Limb (tissue), 2 donors: ENCODE measurements at regions not wholly inside any gene's neighbourhood (a gene's known extent, or its start where the extent isn't known, plus 50 kb on each side); places are given as distances from the start of the nearest gene placed in this dataset.
"Not testable (repeated sequence)": the region's sequence is repeated elsewhere in the genome, so short reads cannot be mapped to it uniquely, and the experiment has no call there.

Experiments used
- DNase-seq, 2 donors: peaks; one replicate each; pipeline ENCODE4 v3.0.0-alpha.2; 2016; ENCODE audit errors: extremely low spot score in 2 of 2

DNA sequence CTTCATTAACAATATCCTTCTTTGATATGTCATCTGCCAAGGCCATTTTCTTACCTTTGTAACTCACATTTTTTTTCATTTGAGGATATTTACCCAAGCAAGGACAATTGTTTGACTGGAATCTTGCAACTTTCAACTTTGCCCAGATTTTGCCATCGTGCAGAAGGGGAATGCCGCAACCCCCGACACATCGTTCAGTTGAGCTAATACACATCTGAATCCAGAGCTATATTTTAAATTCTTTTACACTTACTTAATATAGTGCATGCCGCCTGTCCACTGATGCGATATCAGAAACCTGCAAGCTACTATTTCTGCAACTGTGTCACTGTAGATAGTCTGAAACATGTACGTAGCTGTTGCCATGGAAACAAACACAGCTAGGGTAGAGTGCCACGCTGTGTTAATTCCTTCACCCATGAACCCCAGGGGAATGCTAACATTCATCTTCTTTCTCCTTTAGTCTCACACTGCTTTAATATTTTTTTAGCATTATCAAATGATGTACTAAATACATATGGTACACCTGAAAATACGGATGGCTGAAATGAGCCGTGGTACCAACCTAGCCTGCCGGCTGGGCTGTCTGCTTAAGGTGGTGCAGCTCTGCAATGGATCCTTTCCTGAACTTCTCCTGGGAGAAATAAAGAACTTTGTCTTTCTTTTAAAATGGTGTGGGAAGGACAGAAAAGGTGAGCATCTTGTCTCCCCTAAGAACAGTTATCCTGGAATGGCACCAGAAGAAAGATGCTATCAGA lies 77.0 kb upstream of the FOXN3 start:
- no peak for DNase-seq

DNA sequence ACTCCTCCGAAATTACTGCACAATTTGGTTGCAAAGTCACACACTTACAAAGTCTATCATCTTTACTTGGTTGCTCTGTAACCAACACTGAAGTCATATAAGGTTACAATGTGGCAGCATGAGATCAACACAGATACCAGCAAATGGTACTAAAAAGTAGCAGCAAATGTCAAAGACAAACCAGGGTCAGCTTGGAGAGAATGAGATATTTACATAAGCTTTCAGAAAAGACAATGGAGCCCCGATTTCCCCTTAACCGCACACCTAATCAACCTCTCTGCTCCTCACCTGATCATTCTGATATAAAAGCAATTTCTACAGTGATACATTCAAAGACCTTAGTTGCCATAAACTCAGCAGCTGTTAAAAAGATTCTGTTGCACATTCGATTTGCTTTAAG lies 76.4 kb upstream of the FOXN3 start:
- DNase-seq = no peak

DNA sequence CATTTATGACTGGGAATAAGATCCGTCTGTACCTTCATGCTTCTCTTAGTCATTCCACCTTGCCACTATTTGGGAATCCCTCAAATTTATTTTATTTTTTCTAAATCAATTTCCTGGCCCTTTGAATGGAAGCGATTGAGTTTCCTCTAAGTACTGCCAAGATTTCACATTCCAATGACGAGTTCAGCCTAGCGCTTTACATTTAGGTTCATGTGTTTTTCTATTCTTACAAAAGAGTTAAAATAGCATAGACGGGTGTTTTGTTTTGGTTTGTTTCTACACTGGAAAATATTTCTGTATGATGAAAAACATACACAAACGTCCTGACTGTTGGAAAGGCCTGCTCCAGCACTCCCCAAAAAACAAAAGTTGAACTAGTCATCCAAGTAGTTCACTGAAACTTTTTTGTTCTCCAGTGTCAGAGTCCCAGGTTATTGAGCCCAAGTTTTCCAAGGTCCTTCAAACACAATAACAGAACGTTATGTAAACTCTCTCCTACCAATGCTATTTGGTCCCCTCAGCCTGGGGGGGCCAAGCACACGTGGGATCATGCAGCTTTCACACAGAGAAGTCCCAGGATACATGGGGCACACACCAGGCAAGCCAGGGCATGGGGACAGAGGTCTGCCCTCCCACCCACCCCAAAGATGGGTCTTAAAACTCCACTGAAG lies 74.8 kb upstream of the FOXN3 start:
- DNase-seq = peak in 1 of 2 donors; percentile 84

DNA sequence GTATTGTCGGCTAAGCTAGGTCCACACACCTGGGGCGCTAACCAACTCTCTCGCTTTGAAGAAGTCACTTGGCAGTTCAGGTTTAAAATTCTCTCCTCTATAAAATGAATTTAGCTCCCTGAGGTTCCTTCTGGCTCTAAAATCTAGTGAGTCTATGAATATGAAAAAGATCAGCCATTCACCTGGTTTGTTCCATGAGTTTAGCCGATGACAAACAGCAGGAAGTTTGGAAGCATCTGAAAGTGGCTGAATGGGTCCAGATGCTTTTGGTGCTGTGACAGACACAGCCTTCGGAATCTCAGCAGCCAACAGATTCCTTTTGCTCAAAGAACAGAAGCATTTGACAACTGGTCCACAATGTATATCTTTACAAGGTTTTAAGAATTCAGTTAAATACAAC lies 73.4 kb upstream of the FOXN3 start:
- DNase-seq = no peak

DNA sequence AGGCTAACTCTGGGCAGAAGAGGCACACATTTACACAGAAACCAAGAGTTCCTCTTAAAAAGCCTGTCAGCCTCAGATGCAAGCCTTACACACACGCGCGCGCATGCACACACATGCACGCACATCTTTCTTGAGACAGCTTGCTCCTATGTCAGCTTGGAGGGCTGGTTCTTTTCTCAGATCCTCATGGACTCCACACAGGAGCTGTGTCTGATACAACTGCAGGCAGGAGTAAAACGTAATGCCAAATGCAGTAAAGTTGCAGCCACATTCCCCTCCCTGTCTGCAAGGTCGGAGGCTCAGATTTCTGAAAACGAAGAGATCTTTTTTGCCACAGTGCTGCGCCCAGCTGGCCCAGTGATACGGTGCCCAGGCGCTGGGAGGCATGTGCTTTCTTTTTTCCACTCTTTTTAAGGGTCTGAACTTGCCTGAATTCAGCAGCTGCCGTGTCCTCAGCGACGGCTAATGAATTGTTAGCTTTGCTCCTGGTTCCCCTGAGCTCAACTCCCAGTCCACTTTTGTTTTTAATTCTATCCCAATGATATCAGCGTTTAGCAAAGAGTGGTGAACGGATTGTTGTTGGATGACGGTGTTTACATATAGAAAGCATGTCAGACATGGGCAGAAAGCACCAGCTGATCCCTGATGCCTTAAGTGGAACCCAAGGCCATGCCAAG lies 72.9 kb upstream of the FOXN3 start:
- peak; percentile 55 to 57 for DNase-seq

DNA sequence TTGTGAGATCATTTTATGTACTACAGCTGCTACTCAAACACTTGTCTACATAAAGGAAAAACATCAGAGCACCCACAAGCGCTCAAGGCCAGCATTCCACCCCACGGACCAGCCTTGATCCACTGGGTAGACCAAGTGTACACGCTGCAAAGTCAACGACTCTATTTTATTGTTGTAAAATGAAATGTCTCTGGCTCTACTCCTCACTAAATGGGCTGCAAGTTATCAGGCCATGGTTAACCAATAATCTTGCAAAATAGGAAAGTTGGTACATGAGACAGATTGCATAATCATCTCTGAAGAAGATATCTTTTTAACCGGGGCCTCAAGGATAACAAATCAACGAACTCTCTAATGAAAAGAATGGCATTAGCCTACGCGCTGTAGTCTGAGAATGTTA lies 69.9 kb upstream of the FOXN3 start:
- DNase-seq = no peak

DNA sequence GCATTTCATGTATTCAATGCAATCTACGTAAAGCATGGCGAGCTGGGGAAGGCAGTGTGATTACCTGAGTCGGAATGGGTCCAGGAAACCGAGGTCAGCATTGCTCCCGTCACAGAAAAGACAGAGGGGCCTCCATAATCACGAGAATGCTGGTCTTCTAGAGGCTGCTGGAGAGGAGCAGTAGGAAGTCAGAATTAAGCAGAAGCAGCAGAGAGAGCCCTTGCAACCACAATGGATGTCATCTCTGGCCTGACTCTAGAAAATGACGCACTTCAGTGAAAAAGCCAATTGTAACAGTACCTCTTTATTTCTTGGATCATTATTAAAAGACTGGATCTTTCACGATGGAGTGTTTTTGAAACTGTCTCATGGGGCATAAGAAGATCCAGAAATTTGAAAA lies 69.5 kb upstream of the FOXN3 start:
- DNase-seq = no peak

DNA sequence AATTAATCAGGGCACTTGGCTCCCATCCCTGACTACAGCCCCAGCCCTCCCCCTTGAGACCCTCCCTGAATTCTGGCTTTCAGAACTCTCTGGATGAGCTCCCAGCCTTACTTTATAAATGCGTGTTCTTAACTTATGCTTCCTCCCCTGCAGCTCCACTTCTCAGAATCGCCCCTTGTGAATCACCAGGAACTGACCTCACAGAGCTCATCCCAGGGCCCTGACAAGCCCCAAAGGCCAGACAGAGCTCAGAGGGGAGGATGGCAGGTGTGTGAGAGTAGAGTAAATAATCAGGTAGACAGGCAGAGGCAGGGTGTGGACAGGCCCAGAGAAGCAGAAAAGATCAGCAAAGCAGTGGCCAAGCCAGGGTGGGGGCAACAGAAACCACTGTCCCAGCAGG lies 68.2 kb upstream of the FOXN3 start:
- DNase-seq = no peak

DNA sequence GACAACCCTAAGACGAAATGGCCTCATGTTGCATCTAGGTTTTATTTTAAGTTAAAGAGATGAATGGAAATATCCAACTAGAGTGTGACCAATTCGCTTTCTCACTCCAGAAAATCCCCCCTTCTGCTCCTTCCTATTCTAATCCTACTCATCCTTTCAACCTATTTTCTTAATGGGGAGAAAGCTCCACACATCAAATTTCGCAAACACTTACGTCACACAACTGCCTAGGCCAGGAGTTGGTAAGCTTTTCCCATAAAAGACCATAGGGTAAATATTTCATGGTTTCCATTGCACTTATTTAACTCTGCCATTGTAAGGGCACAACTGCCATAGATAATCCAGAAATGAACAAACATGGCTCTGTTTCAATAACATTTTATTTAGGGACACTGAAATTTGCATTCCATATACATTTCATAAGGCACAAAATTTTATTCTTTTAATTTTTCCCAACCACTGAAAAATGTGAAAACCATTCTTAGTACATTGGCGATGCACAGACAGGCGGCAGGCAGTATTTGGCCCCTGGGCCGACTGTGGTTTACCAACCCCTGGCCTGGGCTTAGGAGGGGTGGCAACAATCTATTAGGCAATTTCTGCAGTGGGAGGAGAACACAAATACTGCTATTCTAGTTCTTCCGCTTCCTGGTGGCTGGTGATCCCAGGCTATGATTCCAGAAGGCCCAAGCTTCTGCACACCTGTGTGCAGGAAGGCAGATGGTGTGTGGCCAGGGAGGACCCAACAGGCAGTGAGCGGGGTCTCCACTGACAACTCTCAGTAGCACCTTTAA lies 67.2 kb upstream of the FOXN3 start:
- no peak for DNase-seq

DNA sequence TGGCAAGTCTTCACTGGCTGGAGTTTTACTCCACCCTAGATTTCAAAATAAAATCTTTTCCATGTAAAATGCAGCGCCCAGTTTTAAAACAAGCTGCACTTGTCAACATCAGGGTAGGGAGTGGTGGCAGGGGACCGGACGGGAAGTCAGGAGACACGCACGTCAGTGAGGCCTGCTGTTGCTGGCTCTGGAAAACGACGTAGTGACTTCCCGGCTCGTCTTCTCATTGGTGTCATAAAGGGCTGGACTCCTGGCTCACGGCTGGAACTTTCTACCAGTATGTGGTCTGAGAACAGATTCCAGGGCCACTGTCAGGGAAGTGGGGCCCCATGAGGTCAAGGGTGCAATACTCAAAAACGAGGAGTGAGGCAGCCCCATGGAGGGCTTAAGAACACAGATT lies 64.2 kb upstream of the FOXN3 start:
- DNase-seq = no peak

DNA sequence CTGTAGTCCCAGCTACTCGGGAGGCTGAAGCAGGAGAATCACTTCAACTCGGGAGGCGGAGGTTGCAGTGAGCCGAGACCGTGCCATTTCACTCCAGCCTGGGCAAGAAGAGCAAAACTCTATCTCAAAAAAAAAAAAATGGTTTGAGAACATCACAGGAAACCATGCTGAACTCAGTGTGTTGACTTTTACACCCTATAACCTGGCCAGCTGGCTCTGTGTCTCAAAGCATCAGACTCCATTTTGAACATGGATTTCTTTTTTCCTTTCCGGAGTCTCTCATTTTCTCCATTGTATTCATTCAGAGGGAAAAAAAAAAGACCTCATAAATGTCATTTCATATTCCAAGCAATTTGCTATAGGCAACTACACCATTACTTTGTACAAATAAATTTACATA lies 63.2 kb upstream of the FOXN3 start:
- no peak for DNase-seq

DNA sequence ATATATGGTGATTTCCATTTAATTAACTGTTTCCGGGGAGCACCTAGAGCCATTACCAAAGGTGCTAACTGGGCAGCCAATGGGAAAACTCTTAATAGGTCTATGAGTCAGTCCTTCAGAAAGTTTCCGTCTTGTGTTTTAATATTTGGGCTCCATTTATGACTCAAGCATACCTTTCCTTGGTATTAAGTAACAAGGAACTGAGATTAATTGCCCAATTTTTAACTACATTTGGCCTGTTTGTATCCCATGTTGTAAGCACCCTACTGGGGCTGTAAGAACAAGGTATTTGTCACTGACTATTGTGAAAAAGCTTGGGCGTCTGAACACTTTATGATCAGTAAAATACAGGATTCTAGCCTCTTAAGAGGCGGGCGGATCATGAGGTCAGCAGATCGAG lies 62.8 kb upstream of the FOXN3 start:
- no peak for DNase-seq

DNA sequence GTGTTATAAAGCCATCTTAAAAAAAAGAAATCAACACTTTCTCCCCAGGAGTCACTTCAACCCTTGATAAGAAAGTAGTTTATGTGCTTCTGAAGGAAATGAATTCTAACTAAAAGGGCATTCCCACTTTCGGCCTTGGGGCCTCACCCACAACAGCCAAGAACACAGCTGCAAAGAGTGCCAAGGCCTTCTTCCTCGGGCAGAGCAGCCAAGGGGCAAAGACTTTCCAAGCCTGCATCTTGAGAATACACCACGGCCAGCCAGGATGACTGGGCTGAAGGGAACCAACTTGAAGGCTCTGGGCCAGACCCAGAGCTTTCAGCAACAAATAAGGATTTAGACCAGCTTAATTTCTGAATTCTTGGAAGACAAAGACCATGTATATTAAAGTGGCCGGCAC lies 60.4 kb upstream of the FOXN3 start:
- no peak for DNase-seq

DNA sequence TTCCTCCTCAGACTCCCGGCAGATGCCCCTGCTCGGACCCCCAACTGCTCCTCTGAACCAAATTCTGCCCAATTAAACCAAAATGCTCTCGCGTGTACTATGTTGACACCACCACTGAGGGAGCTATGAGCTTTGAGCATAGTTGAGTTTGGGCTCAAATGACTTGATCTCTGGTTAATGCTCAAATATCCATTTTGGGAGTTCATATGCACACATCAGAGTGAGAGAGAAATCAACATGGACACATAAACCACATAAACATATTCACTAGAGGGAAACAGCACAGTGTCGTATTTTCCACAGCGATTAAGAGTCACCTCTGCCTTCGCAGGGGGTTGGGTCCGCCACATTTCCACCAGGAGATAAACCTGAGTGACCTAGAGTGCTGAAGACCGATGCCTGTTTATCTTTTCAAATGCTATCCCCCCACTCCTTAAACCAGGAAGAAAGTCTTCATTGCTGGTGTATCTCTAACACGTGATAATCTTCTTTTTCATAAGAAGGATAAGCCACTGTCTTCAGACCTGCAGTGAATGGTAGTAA lies 59.4 kb upstream of the FOXN3 start:
- DNase-seq = no peak

DNA sequence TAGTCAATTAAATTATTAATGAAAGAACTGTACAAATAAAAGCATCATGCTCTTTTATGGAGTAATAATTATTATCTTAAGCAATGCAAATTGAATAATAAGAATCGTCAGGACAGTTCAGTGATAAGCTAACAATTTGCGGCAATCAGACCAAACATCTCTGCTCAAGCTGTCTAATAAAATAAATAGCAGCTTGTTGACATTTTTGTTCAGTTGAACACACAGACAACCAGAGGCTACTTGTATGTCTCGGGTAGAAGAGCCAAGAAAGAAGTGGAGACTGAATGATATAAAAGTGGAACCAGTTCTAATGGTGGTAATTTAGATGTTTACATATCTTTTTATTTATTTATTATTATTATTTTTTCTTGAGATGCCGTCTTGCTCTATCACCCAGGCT lies 57.4 kb upstream of the FOXN3 start:
- no peak for DNase-seq

DNA sequence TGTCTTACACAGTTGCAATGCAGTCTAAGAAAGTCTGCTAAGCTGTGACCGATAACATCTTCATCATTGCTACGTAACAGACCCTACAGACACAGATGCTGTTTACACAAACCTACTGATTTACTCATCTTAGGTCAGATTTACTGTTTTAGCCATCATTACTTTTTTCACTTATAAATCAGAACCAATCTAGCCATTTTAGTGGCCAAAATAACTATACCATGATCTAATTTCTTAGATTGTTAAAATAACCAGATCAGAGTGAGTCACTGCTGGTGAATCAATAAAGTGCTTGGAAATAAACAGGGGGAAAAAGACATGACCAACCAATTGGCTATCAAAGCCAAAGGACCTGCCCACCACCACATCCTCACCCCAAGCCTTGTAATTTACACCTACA lies 57.0 kb upstream of the FOXN3 start:
- no peak for DNase-seq

DNA sequence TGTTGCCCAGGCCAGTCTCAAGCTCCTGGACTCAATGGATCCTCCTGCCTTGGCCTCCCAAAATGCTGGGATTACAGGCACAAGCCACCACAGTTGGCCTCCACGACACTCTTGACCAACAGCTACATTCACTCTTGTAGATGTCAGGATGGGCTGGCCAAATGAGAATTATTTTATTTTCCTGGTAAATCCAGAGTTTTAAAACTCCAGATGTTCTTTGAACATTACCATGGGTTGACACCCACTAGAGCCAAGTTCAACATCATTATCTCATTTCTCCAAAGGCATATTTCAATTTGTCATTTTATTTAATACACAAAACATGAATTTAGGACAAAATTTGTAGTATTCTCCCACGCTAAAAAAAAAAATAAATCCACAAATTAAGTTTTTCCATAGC lies 56.5 kb upstream of the FOXN3 start:
- DNase-seq = no peak

DNA sequence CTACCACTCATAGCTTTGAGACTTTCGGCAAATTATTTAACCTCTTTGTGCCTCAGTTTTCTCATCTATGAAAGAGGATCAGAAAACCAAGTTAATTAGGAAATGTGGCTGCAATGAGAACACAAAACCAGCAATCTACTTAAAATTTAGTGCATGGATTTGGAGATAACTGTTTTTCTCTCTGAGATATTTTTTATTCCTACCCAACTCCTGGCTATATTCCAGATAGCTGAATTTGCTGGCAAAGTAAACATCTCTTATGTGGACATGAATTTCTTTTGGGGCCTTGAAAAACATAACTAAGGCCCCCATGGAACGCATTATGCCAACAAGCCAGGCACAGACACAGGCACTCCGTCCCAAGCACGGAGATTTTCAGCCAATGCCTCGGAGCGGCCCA lies 53.4 kb upstream of the FOXN3 start:
- no peak for DNase-seq

DNA sequence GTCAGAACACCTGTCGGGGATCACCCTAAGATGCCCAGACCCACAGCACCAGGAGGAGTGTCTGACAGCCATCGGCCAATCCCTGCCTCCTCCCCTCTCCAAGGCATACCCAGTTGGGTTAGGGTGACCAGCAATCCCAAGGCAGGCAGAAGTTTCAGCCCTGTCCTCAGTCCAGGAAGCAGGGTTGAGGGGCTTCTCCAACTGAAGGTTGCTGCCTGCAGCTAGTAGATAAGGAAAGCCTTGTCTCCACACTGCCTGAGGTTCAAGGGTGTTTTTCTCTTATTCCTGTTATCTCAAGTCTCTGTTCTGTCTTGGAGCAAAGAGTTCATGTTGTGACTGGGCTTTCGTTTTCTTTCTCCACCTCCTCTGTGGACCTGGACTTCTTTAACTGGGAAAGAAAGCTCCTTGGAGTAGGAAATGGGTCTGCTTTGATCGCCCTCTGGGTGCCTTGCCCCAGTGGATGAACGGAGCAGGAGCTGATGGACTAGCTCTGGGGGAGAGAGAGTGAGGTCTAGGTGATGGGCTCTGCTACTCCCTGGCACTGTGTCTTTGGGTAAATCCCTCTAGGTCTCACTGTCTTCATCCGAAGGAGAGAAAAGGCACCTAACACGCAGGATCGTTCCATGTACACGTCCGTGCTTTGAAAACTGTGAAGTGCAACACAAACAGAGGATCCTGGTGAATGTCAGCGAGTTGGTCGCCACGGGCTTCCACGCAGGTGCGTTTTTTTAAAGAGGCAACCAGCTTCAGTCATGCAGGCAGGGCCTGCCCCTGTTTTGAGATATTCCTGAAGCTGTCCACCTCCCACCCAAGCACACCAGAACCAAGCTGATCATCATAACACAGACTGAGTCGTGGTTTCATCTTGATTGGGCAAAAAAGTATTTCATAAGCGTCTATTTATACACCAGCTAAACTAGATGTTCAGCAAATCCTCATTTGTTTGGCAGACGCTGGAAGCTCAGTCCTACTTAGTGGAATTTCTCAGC lies 52.5 kb upstream of the FOXN3 start:
- no peak for DNase-seq

DNA sequence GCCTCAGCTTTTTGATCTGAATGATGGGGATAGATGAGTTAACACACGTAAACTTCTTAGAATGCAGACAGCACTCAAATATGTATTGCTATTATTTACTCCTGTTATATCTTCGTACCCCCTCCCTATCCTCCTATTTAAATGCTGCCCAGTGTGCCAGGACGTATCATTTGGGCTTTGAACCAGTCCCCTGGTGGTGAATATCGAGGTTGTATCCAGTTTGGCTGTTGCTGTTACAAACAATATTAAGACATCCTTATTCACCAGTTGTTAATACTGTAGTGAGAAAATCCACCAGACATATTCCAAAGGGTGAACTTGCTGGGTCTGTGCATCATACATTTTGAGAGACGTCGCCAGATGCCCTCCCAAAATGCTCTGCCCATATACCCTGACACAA lies 51.5 kb upstream of the FOXN3 start:
- DNase-seq = no peak

DNA sequence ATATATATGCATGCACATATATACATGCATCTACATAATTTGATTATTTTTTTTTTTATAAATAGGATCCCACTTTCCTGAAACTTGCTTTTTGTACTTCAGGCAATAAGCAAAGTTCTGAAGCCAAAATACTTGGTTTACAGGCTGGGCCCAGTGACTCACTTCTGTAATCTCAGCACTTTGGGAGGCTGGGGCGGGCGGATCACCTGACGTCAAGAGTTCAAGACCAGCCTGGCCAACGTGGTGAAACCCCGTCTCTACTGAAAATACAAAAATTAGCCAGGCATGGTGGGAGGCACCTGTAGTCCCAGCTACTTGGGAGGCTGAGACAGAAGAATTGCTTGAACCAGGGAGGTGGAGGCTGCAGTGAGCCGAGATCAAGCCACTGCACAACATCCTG lies 51.0 kb upstream of the FOXN3 start:
- DNase-seq = not testable (repeated sequence)
